HCT116 (cell line): ENCODE measurements at regions not wholly inside any gene's neighbourhood (a gene's known extent, or its start where the extent isn't known, plus 50 kb on each side); places are given as distances from the start of the nearest gene placed in this dataset.

Experiments used
- ATAC-seq: fragments of 200-7000 bp; cut with Tn5 transposase; 2 replicates; pipeline ENCODE4 v1.9.1; 2020; ENCODE audit warnings: mild to moderate bottlenecking, moderate library complexity
- BruUV-seq: library from RNA; stranded (reverse); fragments of 400-500 nt; replicated peaks from 2 replicates; lab custom pipeline; 2021; lab: Mats Ljungman, UMichigan
- CTCF ChIA-PET: fragments of 300-600 bp; sonication (Branson Sonifier 250); formaldehyde crosslinking; loops from one replicate; lab custom pipeline; 2021; ENCODE audit warnings: antibody characterized with exemption; lab: Charles Lee
- POLR2A ChIA-PET: fragments of 300-600, 350-600 bp; sonication (Branson Sonifier 250); formaldehyde crosslinking; loops from one replicate; lab custom pipeline; 2021; ENCODE audit warnings: antibody characterized with exemption; lab: Charles Lee
- RAD21 ChIA-PET, 2 experiments: fragments of 300-600 bp; sonication (Branson Sonifier 250); formaldehyde crosslinking; loops; one replicate each; lab custom pipeline; 2023; ENCODE audit warnings: low total read pairs in 2 of 2; ENCODE audit not compliant: uncharacterized antibody in 2 of 2, unreplicated experiment in 2 of 2, low non-redundant PET in 1 of 2; lab: Charles Lee
- DNase-seq: peaks from one replicate; pipeline ENCODE4 v3.0.0-alpha.2; 2010; ENCODE audit warnings: low read depth, low spot score
- H2AFZ ChIP-seq: fragments of 200-600 bp; shearing (Covaris generic), sonication (generic); 2 replicates; pipeline ENCODE4 v1.6.1; 2017; ENCODE audit warnings: low read depth, mixed run types, mixed read lengths, antibody characterized with exemption, low read length; ENCODE audit not compliant: poor library complexity, severe bottlenecking
- H3K27ac ChIP-seq: 2 replicates; pipeline ENCODE4 v1.5.1; 2012; ENCODE audit warnings: low read depth, low read length
- H3K27me3 ChIP-seq: fragments of 200-600 bp; sonication (generic); 2 replicates; pipeline ENCODE4 v1.6.1; 2016; ENCODE audit warnings: mixed run types, low read length, mixed read lengths; ENCODE audit not compliant: insufficient read depth
- H3K36me3 ChIP-seq, 2 experiments: fragments of 200-500 bp in 1 of 2; fragments of 200-600 bp in 1 of 2; sonication (Bioruptor generic) in 1 of 2; sonication (generic) in 1 of 2; 2 replicates each; pipeline versions ENCODE4 v1.5.1 to v1.6.1; 2014 to 2016; ENCODE audit warnings: low read length in 2 of 2, inconsistent platforms in 1 of 2, mixed read lengths in 1 of 2, mixed run types in 1 of 2; ENCODE audit not compliant: insufficient read depth in 2 of 2, control insufficient read depth in 1 of 2
- H3K4me1 ChIP-seq, 2 experiments: fragments of 200-600 bp in 1 of 2; sonication (generic) in 1 of 2; 2 replicates each; pipeline versions ENCODE4 v1.5.1 to v1.6.1; 2012 to 2017; ENCODE audit warnings: low read length in 2 of 2, inconsistent platforms in 1 of 2, mild to moderate bottlenecking in 1 of 2, mixed read lengths in 1 of 2, mixed run types in 1 of 2, moderate library complexity in 1 of 2; ENCODE audit not compliant: insufficient read depth in 2 of 2, control insufficient read depth in 1 of 2
- H3K4me2 ChIP-seq: fragments of 200-600 bp; sonication (generic); 2 replicates; pipeline ENCODE4 v1.6.1; 2017; ENCODE audit warnings: mixed run types, low read length, mixed read lengths
- H3K4me3 ChIP-seq, 2 experiments: fragments of 200-600 bp in 1 of 2; sonication (generic) in 1 of 2; replicated peaks in 1 of 2; 2 replicates each; pipeline ENCODE4 v1.5.1; 2011 to 2016; ENCODE audit warnings: low read length in 2 of 2, control low read depth in 1 of 2, low read depth in 1 of 2, mild to moderate bottlenecking in 1 of 2, mixed read lengths in 1 of 2, mixed run types in 1 of 2
- H3K79me2 ChIP-seq: fragments of 200-600 bp; sonication (generic); 2 replicates; pipeline ENCODE4 v1.6.1; 2017; ENCODE audit warnings: mild to moderate bottlenecking, mixed run types, low read length, moderate library complexity, mixed read lengths; ENCODE audit not compliant: insufficient read depth
- H3K9ac ChIP-seq: fragments of 200-600 bp; sonication (generic); 2 replicates; pipeline ENCODE4 v1.6.1; 2016; ENCODE audit warnings: low read length, mixed read lengths
- H3K9me2 ChIP-seq: fragments of 200-600 bp; sonication (generic), shearing (Covaris generic); 2 replicates; pipeline ENCODE4 v1.6.1; 2017; ENCODE audit warnings: mixed run types, mild to moderate bottlenecking, moderate library complexity; ENCODE audit not compliant: insufficient read depth
- H3K9me3 ChIP-seq, 2 experiments: fragments of 200-500 bp in 1 of 2; fragments of 200-600 bp in 1 of 2; sonication (Bioruptor generic) in 1 of 2; sonication (generic) in 1 of 2; 2 replicates each; pipeline ENCODE4 v1.6.1; 2014 to 2017; ENCODE audit warnings: low read length in 2 of 2, mixed read lengths in 2 of 2, inconsistent platforms in 1 of 2, low read depth in 1 of 2, mild to moderate bottlenecking in 1 of 2, mixed run types in 1 of 2, moderate library complexity in 1 of 2; ENCODE audit not compliant: control insufficient read depth in 1 of 2, insufficient read depth in 1 of 2
- H4K20me1 ChIP-seq: fragments of 200-600 bp; sonication (generic), shearing (Covaris generic); 2 replicates; pipeline ENCODE4 v1.6.1; 2017; ENCODE audit warnings: mixed run types, mild to moderate bottlenecking, moderate library complexity; ENCODE audit not compliant: insufficient read depth
- CBX3 ChIP-seq: IDR thresholded peaks from 2 replicates; pipeline ENCODE4 v1.6.1; 2012; ENCODE audit warnings: low read depth
- ELF1 ChIP-seq: IDR thresholded peaks from 2 replicates; pipeline ENCODE4 v1.6.1; 2012; ENCODE audit warnings: low read depth, borderline replicate concordance
- EZH2 ChIP-seq: fragments of 200-600 bp; sonication (generic); IDR thresholded peaks from 2 replicates; pipeline ENCODE4 v1.6.1; 2017; ENCODE audit warnings: antibody characterized with exemption, mixed run types
- EZH2phosphoT487 ChIP-seq: fragments of 200-600 bp; IDR thresholded peaks from 2 replicates; pipeline ENCODE4 v1.6.1; 2018; ENCODE audit warnings: antibody characterized with exemption, borderline replicate concordance
- FOSL1 ChIP-seq: IDR thresholded peaks from 2 replicates; pipeline ENCODE4 v1.6.1; 2012; ENCODE audit warnings: low read depth
- JUND ChIP-seq: IDR thresholded peaks from 2 replicates; pipeline ENCODE4 v1.6.1; 2012
- POLR2A ChIP-seq: IDR thresholded peaks from 2 replicates; pipeline ENCODE4 v1.7.0; 2011; ENCODE audit warnings: borderline replicate concordance; ENCODE audit not compliant: insufficient read depth, insufficient read length; ENCODE audit errors: extremely low read depth
- SIN3A ChIP-seq: IDR thresholded peaks from 2 replicates; pipeline ENCODE4 v1.6.1; 2012; ENCODE audit warnings: low read depth
- YY1 ChIP-seq: IDR thresholded peaks from 2 replicates; pipeline ENCODE4 v1.6.1; 2011; ENCODE audit warnings: low read length, low read depth, moderate library complexity, mild to moderate bottlenecking; ENCODE audit not compliant: insufficient replicate concordance; ENCODE audit errors: extremely low read depth
- ZFX ChIP-seq: fragments of 450-650 bp; IDR thresholded peaks from 2 replicates; pipeline ENCODE4 v1.6.1; 2017
- intact Hi-C: fragments of 100-400 bp; cut with micrococcal nuclease; formaldehyde crosslinking; loops from 2 replicates; pipeline ENCODE4 v1.10.0; 2022
- TF ChIP-seq, protein P1 (sequence below): IDR thresholded peaks from 2 replicates; pipeline ENCODE4 v1.6.1; 2012
- TF ChIP-seq, protein P2 (sequence below): IDR thresholded peaks from 2 replicates; pipeline ENCODE4 v1.6.1; 2012
- TF ChIP-seq, protein P3 (sequence below), 3 experiments: fragments of 200-600 bp in 1 of 3; sonication (generic) in 1 of 3; IDR thresholded peaks in 2 of 3; conservative IDR thresholded peaks in 1 of 3; 2 replicates each; pipeline ENCODE4 v1.5.1; 2012 to 2017; ENCODE audit warnings: low read depth in 2 of 3, low read length in 2 of 3, antibody characterized with exemption in 1 of 3, borderline replicate concordance in 1 of 3, control low read depth in 1 of 3, mild to moderate bottlenecking in 1 of 3, mixed read lengths in 1 of 3, mixed run types in 1 of 3, moderate library complexity in 1 of 3; ENCODE audit not compliant: insufficient read depth in 1 of 3

DNA sequence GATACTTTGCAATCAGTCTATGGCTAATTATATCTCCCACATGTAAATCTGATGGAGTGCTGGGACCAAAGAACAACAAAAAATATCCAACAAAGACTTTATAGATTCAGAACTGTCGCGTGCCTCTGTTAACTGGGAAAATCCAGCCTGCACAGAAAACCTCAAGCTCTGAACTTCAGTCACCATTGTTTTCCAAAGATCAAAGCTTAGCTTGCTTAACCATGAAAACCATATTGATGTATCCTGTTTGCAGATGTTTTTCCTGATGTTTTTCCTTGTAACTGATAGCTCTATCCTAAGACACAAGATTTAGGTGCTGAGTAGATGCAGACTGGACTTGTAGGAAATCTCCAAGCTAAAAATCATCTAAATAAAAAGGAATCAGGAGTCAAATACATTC, 163.7 kb downstream of the GXYLT1 start:
- no peaks in the 10 kb centered on the region for H3K79me2 ChIP-seq
- TF ChIP-seq POLR2A (no peak), YY1 (no peak), JUND (no peak), EZH2phosphoT487 (no peak), ZFX (no peak), CBX3 (no peak), ELF1 (no peak), EZH2 (no peak), FOSL1 (no peak), SIN3A (no peak)
- TF ChIP-seq, protein P1, sequence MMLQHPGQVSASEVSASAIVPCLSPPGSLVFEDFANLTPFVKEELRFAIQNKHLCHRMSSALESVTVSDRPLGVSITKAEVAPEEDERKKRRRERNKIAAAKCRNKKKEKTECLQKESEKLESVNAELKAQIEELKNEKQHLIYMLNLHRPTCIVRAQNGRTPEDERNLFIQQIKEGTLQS: no peak
- TF ChIP-seq, protein P2, sequence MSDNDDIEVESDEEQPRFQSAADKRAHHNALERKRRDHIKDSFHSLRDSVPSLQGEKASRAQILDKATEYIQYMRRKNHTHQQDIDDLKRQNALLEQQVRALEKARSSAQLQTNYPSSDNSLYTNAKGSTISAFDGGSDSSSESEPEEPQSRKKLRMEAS: no peak
- TF ChIP-seq, protein P3, sequence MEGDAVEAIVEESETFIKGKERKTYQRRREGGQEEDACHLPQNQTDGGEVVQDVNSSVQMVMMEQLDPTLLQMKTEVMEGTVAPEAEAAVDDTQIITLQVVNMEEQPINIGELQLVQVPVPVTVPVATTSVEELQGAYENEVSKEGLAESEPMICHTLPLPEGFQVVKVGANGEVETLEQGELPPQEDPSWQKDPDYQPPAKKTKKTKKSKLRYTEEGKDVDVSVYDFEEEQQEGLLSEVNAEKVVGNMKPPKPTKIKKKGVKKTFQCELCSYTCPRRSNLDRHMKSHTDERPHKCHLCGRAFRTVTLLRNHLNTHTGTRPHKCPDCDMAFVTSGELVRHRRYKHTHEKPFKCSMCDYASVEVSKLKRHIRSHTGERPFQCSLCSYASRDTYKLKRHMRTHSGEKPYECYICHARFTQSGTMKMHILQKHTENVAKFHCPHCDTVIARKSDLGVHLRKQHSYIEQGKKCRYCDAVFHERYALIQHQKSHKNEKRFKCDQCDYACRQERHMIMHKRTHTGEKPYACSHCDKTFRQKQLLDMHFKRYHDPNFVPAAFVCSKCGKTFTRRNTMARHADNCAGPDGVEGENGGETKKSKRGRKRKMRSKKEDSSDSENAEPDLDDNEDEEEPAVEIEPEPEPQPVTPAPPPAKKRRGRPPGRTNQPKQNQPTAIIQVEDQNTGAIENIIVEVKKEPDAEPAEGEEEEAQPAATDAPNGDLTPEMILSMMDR (IDR thresholded peaks at IDR 0.05 in 2 of 3, conservative IDR thresholded peaks at IDR 0.05 in 1 of 3; ENCODE audit: borderline replicate concordance in 1 of 3, insufficient read depth in 1 of 3, low read depth in 2 of 3, low read length in 2 of 3): no peak
- TF ChIP-seq, all 23 proteins: peak for 0
- intact Hi-C loops: no loop called here
- Histone ChIP-seq H3K36me3 (no peaks in the 10 kb centered on the region), H4K20me1 (no peaks in the 10 kb centered on the region), H3K9me3 (no peaks in the 10 kb centered on the region), H3K9me2 (no peaks in the 10 kb centered on the region), H3K27ac (no peak overlapping the region), H3K9ac (no peak overlapping the region), H3K4me3 (no peak overlapping the region), H3K4me1 (peaks cover 0 to 3% of the 10 kb centered on the region in 2 experiments; a peak in 1 of 4 replicates), H3K4me2 (no peak overlapping the region), H2AFZ (no peak overlapping the region), H3K27me3 (no peaks in the 10 kb centered on the region)
- POLR2A ChIA-PET: no interaction called here
- BruUV-seq: no TSS peak
- ATAC-seq (no peak), DNase-seq (no peak)
- RAD21 ChIA-PET: no interaction called here
- CTCF ChIA-PET: no interaction called here
